DND-41 (cell line): ENCODE measurements at regions not wholly inside any gene's neighbourhood (a gene's known extent, or its start where the extent isn't known, plus 50 kb on each side); places are given as distances from the start of the nearest gene placed in this dataset.
"Not testable (repeated sequence)": the region's sequence is repeated elsewhere in the genome, so short reads cannot be mapped to it uniquely, and the experiment has no call there.

ENCODE experiments used
- ATAC-seq: fragments of 200-7000 bp; cut with Tn5 transposase; 3 replicates; pipeline ENCODE4 v1.9.1; 2021; ENCODE audit warnings: low read depth; ENCODE audit not compliant: insufficient read depth
- DNase-seq: peaks from one replicate; pipeline ENCODE4 v3.0.0-alpha.2; 2020
- H2AFZ ChIP-seq: 2 replicates; pipeline ENCODE4 v1.6.0; 2012; ENCODE audit warnings: low read depth, low read length
- H3K27ac ChIP-seq: 2 replicates; pipeline ENCODE4 v1.5.1; 2012; ENCODE audit warnings: low read length, inconsistent platforms
- H3K27me3 ChIP-seq: fragments of 200-600 bp; sonication (generic); 2 replicates; pipeline ENCODE4 v1.6.0; 2012; ENCODE audit warnings: low read length, mild to moderate bottlenecking, inconsistent platforms; ENCODE audit not compliant: insufficient read depth, poor library complexity
- H3K36me3 ChIP-seq: 2 replicates; pipeline ENCODE4 v1.5.1; 2012; ENCODE audit warnings: low read length, inconsistent platforms; ENCODE audit not compliant: insufficient read depth
- H3K4me1 ChIP-seq: 2 replicates; pipeline ENCODE4 v1.5.1; 2012; ENCODE audit warnings: mild to moderate bottlenecking, low read length; ENCODE audit not compliant: insufficient read depth
- H3K4me2 ChIP-seq: 2 replicates; pipeline ENCODE4 v1.6.0; 2012; ENCODE audit warnings: mild to moderate bottlenecking, moderate library complexity, low read length, inconsistent platforms; ENCODE audit not compliant: insufficient read depth
- H3K4me3 ChIP-seq, 2 experiments: fragments of 200-600 bp in 1 of 2; shearing (Covaris generic) in 1 of 2; 2 replicates each; pipeline ENCODE4 v1.5.1; 2012 to 2016; ENCODE audit warnings: inconsistent platforms in 2 of 2, low read length in 2 of 2, mild to moderate bottlenecking in 2 of 2, low read depth in 1 of 2, moderate library complexity in 1 of 2
- H3K79me2 ChIP-seq: 2 replicates; pipeline ENCODE4 v1.6.0; 2012; ENCODE audit warnings: low read length, inconsistent platforms; ENCODE audit not compliant: insufficient read depth
- H3K9ac ChIP-seq: 2 replicates; pipeline ENCODE4 v1.6.0; 2012; ENCODE audit warnings: low read depth, mild to moderate bottlenecking, inconsistent platforms, low read length, moderate library complexity
- H3K9me3 ChIP-seq: 2 replicates; pipeline ENCODE4 v1.5.1; 2012; ENCODE audit warnings: low read length, moderate library complexity, mild to moderate bottlenecking, inconsistent platforms; ENCODE audit not compliant: insufficient read depth, severe bottlenecking
- H4K20me1 ChIP-seq: 2 replicates; pipeline ENCODE4 v1.6.0; 2012; ENCODE audit warnings: low read length; ENCODE audit not compliant: insufficient read depth
- EZH2 ChIP-seq: IDR thresholded peaks from 3 replicates; pipeline ENCODE4 v1.6.1; 2012; ENCODE audit warnings: borderline replicate concordance, low read depth, mild to moderate bottlenecking, moderate library complexity, low read length, inconsistent platforms; ENCODE audit not compliant: severe bottlenecking
- TF ChIP-seq, protein P1 (sequence below): IDR thresholded peaks from 2 replicates; pipeline ENCODE4 v1.5.1; 2012; ENCODE audit warnings: borderline replicate concordance, low read length, moderate library complexity, mild to moderate bottlenecking; ENCODE audit not compliant: poor library complexity, severe bottlenecking; ENCODE audit errors: extremely low read depth

DNA sequence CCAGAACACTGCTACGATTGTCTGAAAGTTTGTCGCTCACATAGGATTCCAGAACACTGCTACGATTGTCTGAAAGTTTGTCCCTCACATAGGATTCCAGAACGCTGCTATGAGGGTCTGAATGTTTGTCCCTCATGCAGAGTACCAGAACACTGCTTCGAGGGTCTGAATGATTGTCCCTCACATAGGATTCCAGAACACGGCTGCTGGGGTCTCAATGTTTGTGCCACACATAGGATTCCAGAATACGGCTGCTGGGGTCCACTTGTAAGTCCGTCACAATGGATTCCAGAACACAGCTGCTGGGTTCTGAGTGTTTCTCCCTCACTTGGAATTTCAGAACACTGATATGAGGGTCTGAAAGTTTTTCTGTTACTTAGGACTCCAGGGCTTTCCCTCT, 203.3 kb downstream of the FOXD4L6 start:
- Histone ChIP-seq H3K79me2 (no peaks in the 10 kb centered on the region), H3K9ac (no peak overlapping the region), H3K27ac (no peak overlapping the region), H3K4me3 (no peak overlapping the region), H3K9me3 (no peaks in the 10 kb centered on the region), H4K20me1 (no peaks in the 10 kb centered on the region), H3K36me3 (no peaks in the 10 kb centered on the region), H3K4me2 (no peak overlapping the region), H2AFZ (no peak overlapping the region), H3K4me1 (no peaks in the 10 kb centered on the region), H3K27me3 (no peaks in the 10 kb centered on the region)
- 0 out of 3 replicates have a peak, but pooled peaks have one; percentile 17 for ATAC-seq
- DNase-seq: no peak
- no peak for TF ChIP-seq EZH2
- TF ChIP-seq, protein P1, sequence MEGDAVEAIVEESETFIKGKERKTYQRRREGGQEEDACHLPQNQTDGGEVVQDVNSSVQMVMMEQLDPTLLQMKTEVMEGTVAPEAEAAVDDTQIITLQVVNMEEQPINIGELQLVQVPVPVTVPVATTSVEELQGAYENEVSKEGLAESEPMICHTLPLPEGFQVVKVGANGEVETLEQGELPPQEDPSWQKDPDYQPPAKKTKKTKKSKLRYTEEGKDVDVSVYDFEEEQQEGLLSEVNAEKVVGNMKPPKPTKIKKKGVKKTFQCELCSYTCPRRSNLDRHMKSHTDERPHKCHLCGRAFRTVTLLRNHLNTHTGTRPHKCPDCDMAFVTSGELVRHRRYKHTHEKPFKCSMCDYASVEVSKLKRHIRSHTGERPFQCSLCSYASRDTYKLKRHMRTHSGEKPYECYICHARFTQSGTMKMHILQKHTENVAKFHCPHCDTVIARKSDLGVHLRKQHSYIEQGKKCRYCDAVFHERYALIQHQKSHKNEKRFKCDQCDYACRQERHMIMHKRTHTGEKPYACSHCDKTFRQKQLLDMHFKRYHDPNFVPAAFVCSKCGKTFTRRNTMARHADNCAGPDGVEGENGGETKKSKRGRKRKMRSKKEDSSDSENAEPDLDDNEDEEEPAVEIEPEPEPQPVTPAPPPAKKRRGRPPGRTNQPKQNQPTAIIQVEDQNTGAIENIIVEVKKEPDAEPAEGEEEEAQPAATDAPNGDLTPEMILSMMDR: no peak

GRCh38 chr9:40916399-40916783, 212.1 kb downstream of the FOXD4L6 start:
- not testable (repeated sequence) for H3K9me3 ChIP-seq, H3K4me2 ChIP-seq

DNA sequence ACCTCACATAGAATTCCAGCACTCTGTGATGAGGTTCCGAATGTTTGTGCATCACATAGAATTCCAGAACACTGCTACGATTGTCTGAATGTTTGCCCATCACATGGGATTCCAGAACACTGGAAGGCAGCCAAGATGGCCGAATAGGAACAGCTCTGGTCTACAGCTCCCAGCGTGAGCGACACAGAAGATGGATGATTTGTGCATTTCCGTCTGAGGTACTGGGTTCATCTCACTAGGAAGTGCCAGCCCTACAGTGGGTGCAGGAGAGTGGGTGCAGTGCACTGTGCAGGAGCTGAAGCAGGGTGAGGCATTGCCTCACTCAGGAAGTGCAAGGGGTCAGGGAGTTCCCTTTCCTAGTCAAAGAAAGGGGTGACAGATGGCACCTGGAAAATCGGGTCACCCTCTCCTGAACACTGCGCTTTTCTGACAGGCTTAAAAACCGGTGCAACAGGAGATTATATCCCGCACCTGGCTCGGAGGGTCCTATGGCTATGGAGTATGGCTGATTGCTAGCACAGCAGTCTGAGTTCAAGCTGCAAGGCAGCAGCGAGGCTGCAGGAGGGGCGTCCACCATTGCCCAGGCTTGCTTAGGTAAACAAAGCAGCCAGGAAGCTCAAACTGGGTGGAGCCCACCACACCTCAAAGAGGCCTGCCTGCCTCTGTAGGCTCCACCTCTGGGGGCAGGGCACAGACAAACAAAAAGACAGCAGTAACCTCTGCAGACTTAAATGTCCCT, 212.7 kb downstream of the FOXD4L6 start:
- H3K9ac ChIP-seq, H3K27ac ChIP-seq, H3K4me1 ChIP-seq, H3K36me3 ChIP-seq, H3K4me3 ChIP-seq, ATAC-seq, H2AFZ ChIP-seq, H3K79me2 ChIP-seq, H4K20me1 ChIP-seq, H3K4me2 ChIP-seq, H3K27me3 ChIP-seq, H3K9me3 ChIP-seq, DNase-seq: not testable (repeated sequence)

More at GRCh38 chr9:40916399-40916783, 212.1 kb downstream of the FOXD4L6 start:
- not testable (repeated sequence) for H3K9ac ChIP-seq, DNase-seq, H4K20me1 ChIP-seq, H3K27ac ChIP-seq, H3K27me3 ChIP-seq, ATAC-seq, H2AFZ ChIP-seq, H3K36me3 ChIP-seq, H3K4me3 ChIP-seq, H3K4me1 ChIP-seq, H3K79me2 ChIP-seq

DNA sequence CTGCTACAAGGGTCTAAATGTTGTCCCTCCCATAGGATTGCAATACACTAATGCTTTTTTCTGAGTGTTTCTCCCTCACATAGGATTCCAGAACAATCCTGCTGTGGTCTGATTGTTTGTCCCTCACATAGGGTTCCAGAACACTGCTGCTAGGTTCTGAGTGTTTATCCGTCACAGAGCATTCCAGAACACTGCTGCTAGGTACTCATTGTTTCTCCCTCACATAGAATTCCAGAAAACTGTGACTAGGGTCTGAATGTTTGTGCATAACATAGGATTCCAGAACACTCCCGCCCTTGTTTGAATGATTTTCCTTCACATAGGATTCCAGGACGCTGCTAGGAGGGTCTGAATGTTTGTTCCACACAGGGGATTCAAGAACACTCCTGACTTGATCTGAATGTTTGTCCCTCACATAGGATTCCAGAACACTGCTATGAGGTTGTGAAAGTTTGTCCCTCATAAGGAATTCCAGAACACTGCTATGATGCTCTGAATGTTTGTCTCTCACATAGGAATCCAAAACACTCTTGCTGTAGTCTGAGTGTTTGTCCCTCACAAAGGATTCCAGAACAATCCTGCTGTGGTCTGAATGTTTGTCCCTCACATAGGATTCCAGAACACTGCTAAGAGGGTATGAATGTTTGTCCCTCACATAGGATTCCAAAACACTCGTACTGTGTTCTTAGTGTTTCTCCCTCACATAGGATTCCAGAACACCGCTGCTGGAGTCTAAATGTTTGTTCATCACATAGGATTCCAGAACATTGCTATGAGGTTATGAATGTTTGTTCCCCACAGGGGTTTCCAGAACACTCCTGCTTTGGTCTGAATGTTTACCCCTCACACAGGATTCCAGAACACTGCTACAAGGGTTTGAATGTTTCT, 213.5 kb downstream of the FOXD4L6 start:
- Histone ChIP-seq H4K20me1 (no peaks in the 10 kb centered on the region), H3K4me3 (no peak overlapping the region), H3K4me2 (no peak overlapping the region), H2AFZ (no peak overlapping the region), H3K27ac (no peak overlapping the region), H3K9me3 (peaks cover 10% of the 10 kb centered on the region), H3K79me2 (no peaks in the 10 kb centered on the region), H3K9ac (no peak overlapping the region), H3K4me1 (no peaks in the 10 kb centered on the region), H3K36me3 (no peaks in the 10 kb centered on the region), H3K27me3 (no peaks in the 10 kb centered on the region)
- no peak for DNase-seq
- no peak for ATAC-seq
- TF ChIP-seq, protein P1: no peak
- no peak for TF ChIP-seq EZH2
